Esophagus (tissue), 2 donors: ENCODE measurements at regions not wholly inside any gene's neighbourhood (a gene's known extent, or its start where the extent isn't known, plus 50 kb on each side); places are given as distances from the start of the nearest gene placed in this dataset.
"Not testable (repeated sequence)": the region's sequence is repeated elsewhere in the genome, so short reads cannot be mapped to it uniquely, and the experiment has no call there.

Experiments
- H3K27ac ChIP-seq, 2 donors: one replicate each; pipeline ENCODE4 v1.5.1; 2013; ENCODE audit warnings: low read depth in 2 of 2, mild to moderate bottlenecking in 2 of 2, inconsistent platforms in 1 of 2, low read length in 1 of 2, moderate library complexity in 1 of 2
- H3K27me3 ChIP-seq, 2 donors: one replicate each; pipeline ENCODE4 v1.6.1; 2013; ENCODE audit warnings: low read length in 2 of 2, control low read depth in 1 of 2, mild to moderate bottlenecking in 1 of 2; ENCODE audit not compliant: insufficient read depth in 2 of 2, control insufficient read depth in 1 of 2
- H3K36me3 ChIP-seq, 2 donors: one replicate each; pipeline ENCODE4 v1.6.1; 2013; ENCODE audit warnings: low read length in 1 of 2; ENCODE audit not compliant: control insufficient read depth in 2 of 2, insufficient read depth in 2 of 2
- H3K4me1 ChIP-seq, 2 donors: one replicate each; pipeline ENCODE4 v1.6.1; 2013; ENCODE audit warnings: low read length in 1 of 2; ENCODE audit not compliant: control insufficient read depth in 2 of 2, insufficient read depth in 2 of 2
- H3K4me3 ChIP-seq, 2 donors: one replicate each; pipeline ENCODE4 v1.5.1; 2013; ENCODE audit warnings: low read length in 2 of 2, mild to moderate bottlenecking in 2 of 2, low read depth in 1 of 2, moderate library complexity in 1 of 2
- H3K9me3 ChIP-seq, 2 donors: one replicate each; pipeline ENCODE4 v1.6.1; 2013; ENCODE audit warnings: mild to moderate bottlenecking in 2 of 2, low read depth in 1 of 2, low read length in 1 of 2, moderate library complexity in 1 of 2; ENCODE audit not compliant: control insufficient read depth in 2 of 2, insufficient read depth in 1 of 2
- WGBS, 2 donors: extraction: QIAGEN DNeasy Blood & Tissue Kit; methylation state at CpG; one replicate each; pipeline ENCODE4 v1.1.7; 2013; 5-methylcytosine and 5-hydroxymethylcytosine counted together
- donor health status: healthy with polysubstance abuse.
- donor health status: Bipolar disorder and iron deficiency.

GRCh38 chr7:96562966-96563365, 146.7 kb downstream of the SEM1 start:
- Histone ChIP-seq H3K9me3 (no peaks in the 10 kb centered on the region), H3K27ac (no peak overlapping the region), H3K27me3 (no peaks in the 10 kb centered on the region), H3K4me1 (no peaks in the 10 kb centered on the region), H3K36me3 (no peaks in the 10 kb centered on the region), H3K4me3 (no peak overlapping the region)

GRCh38 chr7:96562458-96562857, 147.2 kb downstream of the SEM1 start:
- Histone ChIP-seq H3K27me3 (no peaks in the 10 kb centered on the region), H3K27ac (no peak overlapping the region), H3K4me1 (no peaks in the 10 kb centered on the region), H3K4me3 (no peak overlapping the region), H3K9me3 (no peaks in the 10 kb centered on the region), H3K36me3 (no peaks in the 10 kb centered on the region)
- WGBS, 2 donors: 65 to 71% methylated on average over 4 of the region's 4 CpGs

GRCh38 chr7:96561892-96562291, 147.8 kb downstream of the SEM1 start:
- H3K27ac ChIP-seq: no peak overlapping the region
- no peaks in the 10 kb centered on the region for H3K9me3 ChIP-seq
- no peaks in the 10 kb centered on the region for H3K36me3 ChIP-seq
- H3K4me1 ChIP-seq: no peaks in the 10 kb centered on the region
- 85 to 100% methylated on average over 1 of the region's 1 CpG for WGBS, 2 donors
- H3K4me3 ChIP-seq: no peak overlapping the region
- H3K27me3 ChIP-seq: no peaks in the 10 kb centered on the region

- WGBS, 2 donors: 65% methylated on average over 2 of the region's 2 CpGs
- no peaks in the 10 kb centered on the region for H3K4me1 ChIP-seq
- H3K9me3 ChIP-seq: no peaks in the 10 kb centered on the region
- no peaks in the 10 kb centered on the region for H3K27me3 ChIP-seq
- H3K27ac ChIP-seq: no peak overlapping the region
- H3K4me3 ChIP-seq: no peak overlapping the region
- H3K36me3 ChIP-seq: no peaks in the 10 kb centered on the region
Measured at GRCh38 chr7:96558530-96558929, 151.1 kb downstream of the SEM1 start.

GRCh38 chr7:96558093-96558492, 151.6 kb downstream of the SEM1 start:
- Histone ChIP-seq H3K4me1 (no peaks in the 10 kb centered on the region), H3K4me3 (no peak overlapping the region), H3K36me3 (no peaks in the 10 kb centered on the region), H3K27me3 (no peaks in the 10 kb centered on the region), H3K9me3 (no peaks in the 10 kb centered on the region), H3K27ac (no peak overlapping the region)
- WGBS, 2 donors: 97% methylated on average over 8 to 9 of the region's 9 CpGs

GRCh38 chr7:96557598-96557997, 152.0 kb downstream of the SEM1 start:
- not testable (repeated sequence) for H3K4me1 ChIP-seq, H3K27me3 ChIP-seq, H3K27ac ChIP-seq, H3K9me3 ChIP-seq, H3K4me3 ChIP-seq, H3K36me3 ChIP-seq
- 77 to 79% methylated on average over 12 of the region's 13 CpGs for WGBS, 2 donors

- Histone ChIP-seq H3K4me3 (no peak overlapping the region), H3K27me3 (peaks cover 0 to 2% of the 10 kb centered on the region in 2 donors), H3K9me3 (no peaks in the 10 kb centered on the region), H3K27ac (no peak overlapping the region), H3K36me3 (no peaks in the 10 kb centered on the region), H3K4me1 (no peaks in the 10 kb centered on the region)
- 59% methylated on average over 5 of the region's 5 CpGs for WGBS, 2 donors
Measured at GRCh38 chr7:96548664-96549063, 161.0 kb downstream of the SEM1 start.

- Histone ChIP-seq H3K36me3 (no peaks in the 10 kb centered on the region), H3K9me3 (no peaks in the 10 kb centered on the region), H3K27me3 (peaks cover 0 to 2% of the 10 kb centered on the region in 2 donors), H3K4me1 (no peaks in the 10 kb centered on the region), H3K4me3 (no peak overlapping the region), H3K27ac (no peak overlapping the region)
- WGBS, 2 donors: 56% methylated on average over 3 of the region's 3 CpGs
Measured at GRCh38 chr7:96547371-96547811, 162.3 kb downstream of the SEM1 start.

GRCh38 chr7:96546426-96546825, 163.2 kb downstream of the SEM1 start:
- H3K27ac ChIP-seq: no peak overlapping the region
- H3K4me3 ChIP-seq: no peak overlapping the region
- no peaks in the 10 kb centered on the region for H3K4me1 ChIP-seq
- H3K9me3 ChIP-seq: no peaks in the 10 kb centered on the region
- 63 to 65% methylated on average over 2 of the region's 2 CpGs for whole genome bisulfite sequencing, 2 donors
- no peaks in the 10 kb centered on the region for H3K36me3 ChIP-seq
- H3K27me3 ChIP-seq: peaks cover 0 to 2% of the 10 kb centered on the region in 2 donors

- H3K4me3 ChIP-seq: no peak overlapping the region
- H3K27me3 ChIP-seq: no peaks in the 10 kb centered on the region
- H3K4me1 ChIP-seq: no peaks in the 10 kb centered on the region
- H3K36me3 ChIP-seq: no peaks in the 10 kb centered on the region
- WGBS, 2 donors: 93 to 100% methylated on average over 1 of the region's 1 CpG
- no peak overlapping the region for H3K27ac ChIP-seq
- H3K9me3 ChIP-seq: no peaks in the 10 kb centered on the region
Measured at GRCh38 chr7:96539471-96539870, 170.2 kb downstream of the SEM1 start.
